GM23338 (cell line): ENCODE measurements at regions not wholly inside any gene's neighbourhood (a gene's known extent, or its start where the extent isn't known, plus 50 kb on each side); places are given as distances from the start of the nearest gene placed in this dataset.

ENCODE experiments used
- CREB1 ChIP-seq: fragments of 250-450 bp; sonication (Bioruptor Pico); IDR thresholded peaks from 2 replicates; pipeline ENCODE4 v1.5.0; 2020; ENCODE audit warnings: low read depth, mild to moderate bottlenecking, moderate library complexity
- CTCF ChIP-seq, 2 experiments: fragments of 200-600 bp in 1 of 2; sonication (generic) in 1 of 2; conservative IDR thresholded peaks; 2 replicates each; pipeline versions ENCODE4 v1.5.1 to v1.6.1; 2016 to 2017; ENCODE audit warnings: antibody characterized with exemption in 2 of 2, low read depth in 2 of 2, mild to moderate bottlenecking in 2 of 2, moderate library complexity in 1 of 2
- EZH2 ChIP-seq: fragments of 200-600 bp; sonication (generic); IDR thresholded peaks from one replicate; pipeline ENCODE4 v1.8.0; 2017; ENCODE audit warnings: antibody characterized with exemption, mild to moderate bottlenecking, low read depth; ENCODE audit not compliant: unreplicated experiment
- EZH2phosphoT487 ChIP-seq: fragments of 200-600 bp; sonication (generic); IDR thresholded peaks from one replicate; pipeline ENCODE4 v1.8.1; 2018; ENCODE audit warnings: antibody characterized with exemption; ENCODE audit not compliant: unreplicated experiment
- POLR2AphosphoS5 ChIP-seq: IDR thresholded peaks from 2 replicates; pipeline ENCODE4 v1.6.1; 2016; ENCODE audit warnings: antibody characterized with exemption, low read depth
- STAT1 ChIP-seq: IDR thresholded peaks from one replicate; pipeline ENCODE4 v1.6.1; 2016; ENCODE audit warnings: antibody characterized with exemption; ENCODE audit not compliant: unreplicated experiment
- ZNF114 ChIP-seq: fragments of 250-450 bp; sonication (Bioruptor Pico); IDR thresholded peaks from 2 replicates; pipeline ENCODE4 v1.5.0; 2020; ENCODE audit warnings: mild to moderate bottlenecking, moderate library complexity
- TF ChIP-seq, protein P1 (sequence below): fragments of 250-450 bp; sonication (Bioruptor Pico); IDR thresholded peaks from 2 replicates; pipeline ENCODE4 v1.5.0; 2020; ENCODE audit warnings: mild to moderate bottlenecking, moderate library complexity
- TF ChIP-seq, protein P2 (sequence below): IDR thresholded peaks from one replicate; pipeline ENCODE4 v1.6.1; 2018; ENCODE audit warnings: antibody characterized with exemption; ENCODE audit not compliant: unreplicated experiment

GRCh38 chr10:3542185-3542611 lies 242.8 kb downstream of the KLF6 start:
- TF ChIP-seq CTCF (conservative IDR thresholded peaks at IDR 0.05; ENCODE audit: low read depth in 2 of 2) (no peak), ZNF114 (CRISPR knock-in tag) (no peak), EZH2phosphoT487 (no peak), STAT1 (no peak), POLR2AphosphoS5 (no peak), EZH2 (no peak), CREB1 (CRISPR knock-in tag) (no peak)
- TF ChIP-seq, protein P1, sequence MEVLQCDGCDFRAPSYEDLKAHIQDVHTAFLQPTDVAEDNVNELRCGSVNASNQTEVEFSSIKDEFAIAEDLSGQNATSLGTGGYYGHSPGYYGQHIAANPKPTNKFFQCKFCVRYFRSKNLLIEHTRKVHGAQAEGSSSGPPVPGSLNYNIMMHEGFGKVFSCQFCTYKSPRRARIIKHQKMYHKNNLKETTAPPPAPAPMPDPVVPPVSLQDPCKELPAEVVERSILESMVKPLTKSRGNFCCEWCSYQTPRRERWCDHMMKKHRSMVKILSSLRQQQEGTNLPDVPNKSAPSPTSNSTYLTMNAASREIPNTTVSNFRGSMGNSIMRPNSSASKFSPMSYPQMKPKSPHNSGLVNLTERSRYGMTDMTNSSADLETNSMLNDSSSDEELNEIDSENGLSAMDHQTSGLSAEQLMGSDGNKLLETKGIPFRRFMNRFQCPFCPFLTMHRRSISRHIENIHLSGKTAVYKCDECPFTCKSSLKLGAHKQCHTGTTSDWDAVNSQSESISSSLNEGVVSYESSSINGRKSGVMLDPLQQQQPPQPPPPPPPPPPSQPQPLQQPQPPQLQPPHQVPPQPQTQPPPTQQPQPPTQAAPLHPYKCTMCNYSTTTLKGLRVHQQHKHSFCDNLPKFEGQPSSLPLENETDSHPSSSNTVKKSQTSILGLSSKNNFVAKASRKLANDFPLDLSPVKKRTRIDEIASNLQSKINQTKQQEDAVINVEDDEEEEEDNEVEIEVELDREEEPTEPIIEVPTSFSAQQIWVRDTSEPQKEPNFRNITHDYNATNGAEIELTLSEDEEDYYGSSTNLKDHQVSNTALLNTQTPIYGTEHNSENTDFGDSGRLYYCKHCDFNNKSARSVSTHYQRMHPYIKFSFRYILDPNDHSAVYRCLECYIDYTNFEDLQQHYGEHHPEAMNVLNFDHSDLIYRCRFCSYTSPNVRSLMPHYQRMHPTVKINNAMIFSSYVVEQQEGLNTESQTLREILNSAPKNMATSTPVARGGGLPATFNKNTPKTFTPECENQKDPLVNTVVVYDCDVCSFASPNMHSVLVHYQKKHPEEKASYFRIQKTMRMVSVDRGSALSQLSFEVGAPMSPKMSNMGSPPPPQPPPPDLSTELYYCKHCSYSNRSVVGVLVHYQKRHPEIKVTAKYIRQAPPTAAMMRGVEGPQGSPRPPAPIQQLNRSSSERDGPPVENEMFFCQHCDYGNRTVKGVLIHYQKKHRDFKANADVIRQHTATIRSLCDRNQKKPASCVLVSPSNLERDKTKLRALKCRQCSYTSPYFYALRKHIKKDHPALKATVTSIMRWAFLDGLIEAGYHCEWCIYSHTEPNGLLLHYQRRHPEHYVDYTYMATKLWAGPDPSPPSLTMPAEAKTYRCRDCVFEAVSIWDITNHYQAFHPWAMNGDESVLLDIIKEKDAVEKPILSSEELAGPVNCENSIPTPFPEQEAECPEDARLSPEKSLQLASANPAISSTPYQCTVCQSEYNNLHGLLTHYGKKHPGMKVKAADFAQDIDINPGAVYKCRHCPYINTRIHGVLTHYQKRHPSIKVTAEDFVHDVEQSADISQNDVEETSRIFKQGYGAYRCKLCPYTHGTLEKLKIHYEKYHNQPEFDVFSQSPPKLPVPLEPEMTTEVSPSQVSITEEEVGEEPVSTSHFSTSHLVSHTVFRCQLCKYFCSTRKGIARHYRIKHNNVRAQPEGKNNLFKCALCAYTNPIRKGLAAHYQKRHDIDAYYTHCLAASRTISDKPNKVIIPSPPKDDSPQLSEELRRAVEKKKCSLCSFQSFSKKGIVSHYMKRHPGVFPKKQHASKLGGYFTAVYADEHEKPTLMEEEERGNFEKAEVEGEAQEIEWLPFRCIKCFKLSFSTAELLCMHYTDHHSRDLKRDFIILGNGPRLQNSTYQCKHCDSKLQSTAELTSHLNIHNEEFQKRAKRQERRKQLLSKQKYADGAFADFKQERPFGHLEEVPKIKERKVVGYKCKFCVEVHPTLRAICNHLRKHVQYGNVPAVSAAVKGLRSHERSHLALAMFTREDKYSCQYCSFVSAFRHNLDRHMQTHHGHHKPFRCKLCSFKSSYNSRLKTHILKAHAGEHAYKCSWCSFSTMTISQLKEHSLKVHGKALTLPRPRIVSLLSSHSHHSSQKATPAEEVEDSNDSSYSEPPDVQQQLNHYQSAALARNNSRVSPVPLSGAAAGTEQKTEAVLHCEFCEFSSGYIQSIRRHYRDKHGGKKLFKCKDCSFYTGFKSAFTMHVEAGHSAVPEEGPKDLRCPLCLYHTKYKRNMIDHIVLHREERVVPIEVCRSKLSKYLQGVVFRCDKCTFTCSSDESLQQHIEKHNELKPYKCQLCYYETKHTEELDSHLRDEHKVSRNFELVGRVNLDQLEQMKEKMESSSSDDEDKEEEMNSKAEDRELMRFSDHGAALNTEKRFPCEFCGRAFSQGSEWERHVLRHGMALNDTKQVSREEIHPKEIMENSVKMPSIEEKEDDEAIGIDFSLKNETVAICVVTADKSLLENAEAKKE (CRISPR knock-in tag) = no peak
- TF ChIP-seq, protein P2, sequence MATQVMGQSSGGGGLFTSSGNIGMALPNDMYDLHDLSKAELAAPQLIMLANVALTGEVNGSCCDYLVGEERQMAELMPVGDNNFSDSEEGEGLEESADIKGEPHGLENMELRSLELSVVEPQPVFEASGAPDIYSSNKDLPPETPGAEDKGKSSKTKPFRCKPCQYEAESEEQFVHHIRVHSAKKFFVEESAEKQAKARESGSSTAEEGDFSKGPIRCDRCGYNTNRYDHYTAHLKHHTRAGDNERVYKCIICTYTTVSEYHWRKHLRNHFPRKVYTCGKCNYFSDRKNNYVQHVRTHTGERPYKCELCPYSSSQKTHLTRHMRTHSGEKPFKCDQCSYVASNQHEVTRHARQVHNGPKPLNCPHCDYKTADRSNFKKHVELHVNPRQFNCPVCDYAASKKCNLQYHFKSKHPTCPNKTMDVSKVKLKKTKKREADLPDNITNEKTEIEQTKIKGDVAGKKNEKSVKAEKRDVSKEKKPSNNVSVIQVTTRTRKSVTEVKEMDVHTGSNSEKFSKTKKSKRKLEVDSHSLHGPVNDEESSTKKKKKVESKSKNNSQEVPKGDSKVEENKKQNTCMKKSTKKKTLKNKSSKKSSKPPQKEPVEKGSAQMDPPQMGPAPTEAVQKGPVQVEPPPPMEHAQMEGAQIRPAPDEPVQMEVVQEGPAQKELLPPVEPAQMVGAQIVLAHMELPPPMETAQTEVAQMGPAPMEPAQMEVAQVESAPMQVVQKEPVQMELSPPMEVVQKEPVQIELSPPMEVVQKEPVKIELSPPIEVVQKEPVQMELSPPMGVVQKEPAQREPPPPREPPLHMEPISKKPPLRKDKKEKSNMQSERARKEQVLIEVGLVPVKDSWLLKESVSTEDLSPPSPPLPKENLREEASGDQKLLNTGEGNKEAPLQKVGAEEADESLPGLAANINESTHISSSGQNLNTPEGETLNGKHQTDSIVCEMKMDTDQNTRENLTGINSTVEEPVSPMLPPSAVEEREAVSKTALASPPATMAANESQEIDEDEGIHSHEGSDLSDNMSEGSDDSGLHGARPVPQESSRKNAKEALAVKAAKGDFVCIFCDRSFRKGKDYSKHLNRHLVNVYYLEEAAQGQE = no peak
